ENCODE measurements at regions not wholly inside any gene's neighbourhood (a gene's known extent, or its start where the extent isn't known, plus 50 kb on each side); places are given as distances from the start of the nearest gene placed in this dataset.

DNA sequence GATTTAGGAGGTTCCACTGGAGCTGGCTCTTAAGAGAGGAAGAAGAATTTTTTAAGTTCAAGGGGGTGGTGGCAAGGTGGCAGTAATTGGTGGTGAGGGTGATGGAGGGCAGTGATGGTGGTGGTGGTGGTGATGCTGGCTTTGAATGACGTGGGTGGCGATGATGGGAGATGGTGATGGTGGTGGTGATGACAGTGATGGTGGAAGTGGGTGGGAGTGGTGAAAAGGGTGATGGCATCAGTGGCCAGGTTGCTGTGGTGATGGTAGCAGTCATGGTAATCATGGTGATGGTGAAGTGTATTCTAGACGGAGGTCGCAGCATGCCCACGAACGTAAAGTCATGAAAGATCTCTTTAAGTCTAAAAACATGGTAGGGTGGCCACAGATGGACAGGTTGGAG, 197.3 kb downstream of the PTEN start:
- no peak for DNase-seq (ENCODE audit: low read depth)

DNA sequence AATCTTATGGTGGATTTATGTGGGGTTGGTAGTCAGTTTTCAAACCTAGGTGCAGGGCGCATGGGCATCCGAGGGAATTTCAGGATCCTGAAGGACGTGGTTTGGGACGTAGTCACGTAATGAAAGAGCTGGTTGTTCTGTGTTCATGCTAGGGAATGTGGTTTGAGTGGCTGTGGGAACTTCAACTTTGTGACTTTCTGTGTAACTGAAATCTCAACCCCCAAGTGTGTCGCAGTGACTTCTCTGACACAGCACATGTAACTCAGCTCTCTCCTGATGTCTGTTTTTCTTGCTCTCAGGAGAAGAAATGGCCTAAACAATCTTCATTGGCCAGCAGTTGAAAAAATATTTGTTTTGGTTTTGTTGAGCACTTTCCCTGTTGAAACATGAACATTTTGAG, 199.0 kb downstream of the PTEN start:
- no peak for DNase-seq (ENCODE audit: low read depth)

DNA sequence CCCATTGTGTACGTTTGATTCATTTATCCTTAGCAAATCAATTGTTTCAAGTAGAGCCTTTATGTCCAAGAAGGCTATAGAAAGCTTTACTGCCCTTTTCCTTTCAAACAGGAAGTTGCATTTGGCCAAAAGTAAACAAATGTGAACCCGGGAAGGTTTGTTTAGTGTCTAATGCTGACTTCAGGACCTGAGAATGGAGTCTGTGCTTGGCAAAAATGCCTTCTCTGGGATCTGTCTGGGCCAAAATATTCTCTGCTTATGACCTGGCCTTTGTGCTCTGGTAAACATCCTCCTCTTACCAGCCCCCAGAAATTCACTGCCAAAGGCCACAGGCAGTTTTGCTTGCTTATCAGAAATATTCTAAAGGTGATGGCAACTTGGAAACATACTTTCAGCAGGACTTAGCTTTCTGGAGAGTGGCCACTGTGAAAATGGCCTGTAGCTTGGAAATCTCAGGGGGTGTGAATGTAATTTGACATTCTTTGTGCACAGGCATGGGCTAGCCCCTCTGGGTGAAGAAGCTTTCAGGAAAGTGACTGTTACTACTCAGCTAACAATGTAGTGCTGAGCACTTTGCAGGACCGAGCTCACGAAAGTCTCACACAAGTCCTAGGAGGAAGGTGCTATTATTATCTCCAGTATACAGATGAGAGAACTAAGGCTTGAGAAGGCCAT, 199.5 kb downstream of the PTEN start:
- no peak for DNase-seq (ENCODE audit: low read depth)

DNA sequence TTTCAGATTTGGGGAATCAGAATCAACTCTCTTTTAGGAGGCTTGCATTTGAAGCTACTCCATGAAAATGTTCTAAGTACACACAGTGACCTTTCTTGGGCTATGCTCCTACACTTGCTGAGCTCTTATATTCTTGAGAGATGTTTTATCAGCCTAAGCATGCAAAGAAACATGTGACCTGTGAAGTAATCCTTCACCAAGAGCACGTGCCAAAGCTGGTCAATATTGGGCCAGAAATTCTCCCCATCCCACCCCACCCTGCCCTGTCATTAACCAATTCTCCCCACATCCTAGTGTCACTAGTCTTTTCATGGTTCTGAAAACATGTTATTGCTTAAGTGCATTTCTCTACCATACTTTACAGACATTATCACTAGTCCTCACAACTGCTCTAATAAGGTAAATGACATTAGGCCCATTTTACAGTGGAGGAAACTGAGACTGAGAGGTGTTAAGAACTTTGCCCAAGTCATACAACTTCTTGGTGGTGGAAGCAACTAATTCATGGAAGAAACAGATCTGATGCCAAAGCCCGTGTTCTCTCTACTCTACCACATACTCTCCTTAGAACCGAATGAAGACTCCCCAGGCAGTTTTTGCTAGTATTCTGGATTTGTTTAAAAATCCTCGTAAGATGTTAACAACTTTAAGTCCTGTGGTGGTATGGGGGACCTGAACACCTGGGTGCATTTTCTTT, 200.6 kb downstream of the PTEN start:
- no peak for DNase-seq (ENCODE audit: low read depth)

DNA sequence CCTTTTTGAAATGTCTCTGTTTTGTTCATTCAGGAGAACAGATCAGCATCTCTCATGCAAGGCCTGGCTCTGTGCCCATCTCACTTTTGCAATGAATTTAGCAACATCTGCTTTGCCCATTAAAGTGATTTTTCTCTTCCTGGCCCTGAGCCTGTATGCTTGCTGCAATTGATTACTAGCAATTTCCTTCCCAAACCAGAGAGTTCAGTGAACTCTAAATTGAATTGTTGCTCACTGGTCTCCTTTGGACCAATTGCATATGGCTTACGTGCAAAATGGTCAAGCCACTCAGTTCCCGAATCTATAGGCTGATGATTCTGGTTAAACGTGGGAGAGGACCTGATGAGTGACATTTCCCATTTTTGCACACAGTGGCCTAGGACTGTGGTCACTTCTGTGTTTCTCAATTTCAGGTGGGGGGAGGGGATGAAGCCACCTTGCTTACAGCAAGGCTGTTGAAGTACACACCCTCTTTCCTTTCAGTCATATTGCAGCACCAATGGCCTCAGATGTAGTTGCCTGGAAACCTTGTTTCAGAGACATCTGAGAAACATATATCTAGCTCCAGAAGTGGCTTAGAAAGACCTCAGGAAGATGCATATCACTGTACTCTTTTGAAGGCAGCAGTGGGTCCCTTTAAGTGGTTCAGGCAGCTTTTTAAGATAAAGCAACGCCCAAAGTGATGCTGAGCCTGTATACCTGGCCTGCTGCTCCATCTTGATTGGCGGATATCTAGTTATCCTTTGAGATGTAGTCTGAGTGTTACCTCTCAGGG, 201.4 kb downstream of the PTEN start:
- peak; percentile 40 for DNase-seq (ENCODE audit: low read depth)

DNA sequence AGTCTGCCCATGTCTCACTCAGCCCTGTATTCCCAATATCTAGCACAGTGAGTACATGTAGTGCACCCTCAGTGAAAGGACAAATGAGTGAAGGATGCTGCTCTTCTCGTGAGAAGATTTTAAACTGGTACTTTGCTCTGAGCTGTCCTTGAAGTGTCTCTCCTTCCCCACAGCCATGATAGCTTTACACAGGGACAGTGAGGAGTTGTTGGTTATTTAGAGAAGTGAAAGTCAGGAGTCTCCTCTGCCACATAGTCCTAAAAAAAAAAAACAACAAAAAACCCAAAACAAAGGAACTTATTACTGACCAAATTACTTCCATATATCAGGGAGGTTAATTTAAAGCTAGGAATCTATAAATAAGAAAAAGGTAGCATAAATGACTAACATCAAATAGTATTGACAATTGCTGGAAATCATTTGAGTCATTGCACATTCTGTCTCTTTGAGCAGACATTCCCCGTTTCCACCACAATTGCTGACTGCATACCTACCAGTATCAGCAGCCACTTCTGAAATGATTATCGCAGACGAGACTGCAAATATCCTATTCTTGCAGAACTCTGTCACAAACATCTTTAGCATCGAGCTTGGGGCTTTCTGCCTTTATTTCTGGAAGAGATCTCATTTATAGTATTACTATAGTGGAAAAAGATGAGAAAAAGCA, 202.1 kb downstream of the PTEN start:
- no peak for DNase-seq (ENCODE audit: low read depth)

DNA sequence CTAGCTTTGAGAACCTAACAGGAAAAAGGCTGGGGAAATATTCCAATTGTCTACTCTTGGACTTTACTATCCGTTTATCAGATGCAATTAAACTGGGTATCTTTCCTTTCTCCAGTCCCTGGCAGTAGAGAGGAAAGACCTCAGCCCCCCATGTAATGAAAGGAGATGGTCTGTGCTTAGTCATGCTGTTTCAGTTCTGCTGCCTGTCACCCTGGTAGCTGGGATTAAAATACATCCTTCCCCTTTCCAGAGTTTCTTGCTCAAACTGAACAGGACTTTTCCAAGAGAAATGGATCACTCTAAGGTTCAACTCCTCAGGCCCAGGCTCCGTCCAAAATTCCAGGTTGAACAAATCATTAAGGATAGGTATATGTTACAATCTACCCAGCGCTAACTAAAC, 202.9 kb downstream of the PTEN start:
- no peak for DNase-seq (ENCODE audit: low read depth)

DNA sequence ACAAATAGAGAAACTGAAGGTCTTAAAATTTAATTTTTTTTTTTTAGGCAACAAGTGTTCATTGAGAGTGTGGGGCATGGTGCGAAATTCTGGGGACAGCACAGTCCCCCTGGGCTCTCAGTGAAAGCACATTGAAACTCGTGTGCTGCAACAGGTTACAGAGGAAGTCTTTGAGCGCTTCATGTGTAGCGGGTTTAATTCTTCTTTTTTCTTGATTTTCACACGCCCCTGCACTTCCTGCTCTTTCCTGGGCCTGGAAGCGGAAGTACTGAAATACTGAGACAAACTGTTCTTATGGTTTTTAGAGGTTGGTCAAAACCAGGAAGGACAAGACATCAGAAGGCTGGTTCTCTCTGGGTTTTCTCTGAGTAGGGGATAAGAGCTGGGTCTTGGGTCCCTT, 203.5 kb downstream of the PTEN start:
- no peak for DNase-seq (ENCODE audit: low read depth)

DNA sequence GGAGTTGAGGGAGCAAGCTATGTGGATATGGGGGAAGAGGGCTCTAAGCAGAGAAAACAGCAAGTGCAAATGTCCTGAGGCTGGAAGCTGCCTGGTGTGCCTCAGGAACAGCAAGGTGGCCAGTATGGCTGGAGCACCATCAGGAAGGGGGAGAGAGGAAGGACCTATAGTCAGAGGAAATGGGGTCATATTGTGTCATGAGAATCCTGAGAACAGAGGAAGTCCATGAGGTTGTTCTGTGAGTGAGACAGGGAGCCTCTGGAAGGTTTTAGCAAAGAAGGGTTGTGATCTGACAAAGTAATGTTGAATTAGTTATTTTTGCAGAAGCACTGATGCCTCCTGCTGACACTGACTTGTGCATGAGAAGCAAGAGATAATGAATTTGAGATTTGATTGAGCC, 204.3 kb downstream of the PTEN start:
- no peak for DNase-seq (ENCODE audit: low read depth)

DNA sequence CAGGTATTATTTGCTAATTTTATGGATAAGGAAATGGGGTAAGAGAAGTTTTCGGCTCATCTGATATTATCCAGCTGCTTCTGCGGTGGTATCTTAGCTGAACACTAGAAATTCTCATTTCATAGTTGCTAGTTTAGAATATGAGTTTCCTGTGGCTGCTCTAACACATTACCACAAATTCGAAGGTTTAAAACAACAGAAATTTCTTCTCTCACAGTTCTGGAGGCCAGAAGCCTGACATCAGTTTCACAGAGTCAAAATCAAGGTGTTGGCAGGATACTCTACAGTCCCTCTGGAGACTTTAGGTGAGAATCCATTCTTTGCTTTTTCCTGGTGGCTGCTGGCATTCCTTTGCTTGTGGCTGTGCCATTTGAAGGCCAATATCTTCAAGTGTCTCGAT, 205.9 kb downstream of the PTEN start:
- no peak for DNase-seq (ENCODE audit: low read depth)

DNA sequence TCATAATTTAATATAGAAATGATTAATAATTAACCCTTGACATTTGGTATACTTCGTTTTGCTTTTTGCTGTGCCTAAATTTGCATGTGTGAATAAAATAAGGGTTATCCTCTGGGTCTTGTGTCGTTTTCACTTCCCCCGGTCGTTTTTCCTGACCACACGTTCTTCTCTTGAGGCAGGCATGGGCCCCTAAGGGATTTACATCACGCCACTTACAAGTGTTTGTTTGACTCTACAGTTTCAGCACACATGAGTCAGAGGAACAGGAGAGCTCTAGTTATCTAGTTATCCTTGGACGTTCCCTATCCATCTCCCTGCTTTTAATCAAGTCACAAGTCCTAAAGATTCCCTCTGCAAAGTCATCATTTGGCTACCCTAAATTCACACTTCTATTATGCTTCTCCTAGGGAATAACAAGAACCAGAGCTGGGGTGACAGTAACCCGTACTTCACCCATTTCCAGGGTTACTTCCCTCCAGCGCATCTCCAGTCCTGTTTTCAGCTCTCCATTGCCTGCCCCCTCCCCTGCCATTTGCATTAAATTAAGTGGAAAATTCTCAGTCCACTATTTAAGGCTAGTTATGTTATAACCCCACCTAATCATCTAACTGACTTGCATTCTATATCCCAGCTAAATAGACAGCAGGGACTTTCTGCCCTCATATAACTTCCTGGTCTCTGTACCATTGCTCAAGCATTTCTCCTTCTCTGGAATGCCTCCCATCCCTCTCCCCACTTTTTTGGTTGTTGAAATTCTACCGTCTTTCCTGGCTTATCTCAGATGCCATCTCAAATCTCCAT, 206.9 kb downstream of the PTEN start:
- DNase-seq (ENCODE audit: low read depth): no peak

DNA sequence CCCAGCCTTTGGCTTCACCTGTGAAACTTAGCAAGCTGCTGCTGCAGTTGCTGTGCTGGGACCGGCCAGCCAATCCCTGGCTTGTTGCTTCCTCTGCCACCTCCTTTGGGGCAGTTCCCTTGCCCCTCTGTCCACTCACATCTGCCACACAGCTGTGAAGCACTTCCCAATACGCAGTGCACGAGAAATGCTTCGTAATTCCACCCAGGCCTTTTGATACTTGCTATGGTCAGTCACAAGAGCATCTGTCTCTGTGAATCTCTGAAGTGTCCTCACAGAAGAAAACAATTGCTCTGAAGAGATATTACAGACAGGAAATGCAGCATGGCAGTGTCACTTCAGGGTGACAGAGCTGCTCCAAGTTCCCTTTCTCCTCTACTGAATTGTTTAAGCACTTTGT, 208.5 kb downstream of the PTEN start:
- DNase-seq (ENCODE audit: low read depth): no peak

DNA sequence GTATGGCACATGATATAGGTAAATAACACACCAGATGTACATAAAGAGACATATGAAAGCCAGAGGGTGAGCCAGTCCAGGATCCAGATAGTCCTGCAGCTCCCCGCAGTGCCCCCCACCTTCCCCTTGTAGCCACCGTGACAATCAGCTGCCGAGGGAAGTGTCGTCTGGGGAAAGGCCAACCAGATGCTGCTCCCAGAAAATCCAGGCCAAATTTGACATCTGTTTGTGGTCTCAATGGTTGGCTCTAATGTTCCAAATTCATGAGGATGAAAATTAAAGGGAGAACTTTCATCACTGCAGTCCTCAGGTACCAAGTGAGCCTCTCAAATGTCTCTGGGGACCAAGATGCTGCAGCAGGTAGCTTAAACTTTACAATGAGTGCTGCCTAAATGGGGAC, 210.3 kb downstream of the PTEN start:
- no peak for DNase-seq (ENCODE audit: low read depth)

DNA sequence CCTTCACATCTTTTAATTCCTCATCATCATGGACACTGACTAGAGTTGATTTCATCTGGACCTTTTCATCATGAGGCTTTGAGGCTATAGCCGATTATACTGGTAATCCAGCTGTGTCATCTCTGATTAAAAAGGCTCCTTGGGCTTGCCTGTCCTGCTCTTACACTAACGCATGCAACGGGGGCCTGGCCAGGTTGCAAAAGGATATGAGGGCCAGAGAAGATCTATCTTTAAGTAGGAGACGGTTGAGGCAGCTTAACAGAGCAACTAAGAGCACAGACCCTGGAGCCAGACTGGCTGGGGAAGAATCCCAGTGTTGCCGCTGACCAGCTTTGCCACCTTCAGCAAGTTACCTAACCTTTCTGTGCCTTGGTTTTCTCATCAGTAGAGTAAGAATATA, 211.5 kb downstream of the PTEN start:
- no peak for DNase-seq (ENCODE audit: low read depth)

DNA sequence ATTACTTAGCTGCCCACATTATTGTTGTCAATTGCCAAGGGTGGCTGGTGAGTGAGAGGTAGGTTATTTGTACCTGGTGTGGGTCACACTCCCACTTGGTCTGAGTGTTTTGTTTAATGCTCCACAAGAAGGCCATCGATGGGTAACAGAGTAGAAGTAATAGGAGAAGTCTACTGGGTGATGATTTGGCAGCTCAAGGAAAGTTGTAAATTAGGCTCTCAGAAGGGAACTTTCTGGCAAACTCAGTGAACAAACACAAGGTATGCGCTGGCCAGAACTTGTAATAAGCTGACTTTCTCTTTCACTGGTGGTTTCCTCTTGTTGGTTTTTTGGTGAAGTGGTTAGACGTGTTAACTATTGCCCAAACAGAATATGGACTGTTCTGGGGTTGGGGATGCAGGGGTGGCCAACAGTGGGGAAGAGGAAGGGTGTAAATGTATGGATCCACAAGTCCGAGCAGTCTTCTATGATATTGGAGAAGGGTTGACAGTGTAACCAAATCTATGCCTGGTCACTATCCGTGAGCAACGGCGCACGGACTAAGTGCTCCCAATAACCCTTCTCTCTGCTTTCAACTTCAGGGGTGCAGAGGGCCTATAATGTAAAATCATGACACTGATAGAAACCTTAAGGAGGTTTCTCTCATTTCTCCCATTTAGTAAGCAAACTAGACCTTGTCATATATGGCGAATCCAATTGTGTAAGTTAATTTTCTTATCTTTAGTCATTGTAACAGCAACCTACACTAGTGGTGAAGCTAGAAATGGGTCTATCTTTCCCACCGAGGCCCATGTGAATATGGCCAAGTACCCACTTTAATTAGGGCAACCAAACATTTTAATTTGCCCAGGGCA, 212.8 kb downstream of the PTEN start:
- no peak for DNase-seq (ENCODE audit: low read depth)

DNA sequence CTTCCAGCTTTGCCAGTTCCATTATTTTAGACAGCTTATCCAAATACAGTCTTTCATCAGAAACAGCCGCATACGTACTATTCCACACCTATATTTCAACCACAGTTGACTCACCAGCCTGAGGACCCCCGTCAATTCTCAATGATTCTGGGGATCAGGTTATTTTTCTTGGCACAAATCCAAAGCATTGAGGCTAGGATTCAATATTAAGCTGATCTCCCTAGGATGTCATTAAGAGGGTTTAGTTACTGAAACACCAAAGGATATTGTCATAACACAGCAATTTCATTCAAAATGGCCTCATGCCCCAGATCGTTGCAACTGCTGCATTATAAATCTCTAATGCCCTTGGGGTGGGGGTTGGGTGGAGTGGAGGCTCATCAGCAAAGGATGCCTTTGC, 214.6 kb downstream of the PTEN start:
- no peak for DNase-seq (ENCODE audit: low read depth)

DNA sequence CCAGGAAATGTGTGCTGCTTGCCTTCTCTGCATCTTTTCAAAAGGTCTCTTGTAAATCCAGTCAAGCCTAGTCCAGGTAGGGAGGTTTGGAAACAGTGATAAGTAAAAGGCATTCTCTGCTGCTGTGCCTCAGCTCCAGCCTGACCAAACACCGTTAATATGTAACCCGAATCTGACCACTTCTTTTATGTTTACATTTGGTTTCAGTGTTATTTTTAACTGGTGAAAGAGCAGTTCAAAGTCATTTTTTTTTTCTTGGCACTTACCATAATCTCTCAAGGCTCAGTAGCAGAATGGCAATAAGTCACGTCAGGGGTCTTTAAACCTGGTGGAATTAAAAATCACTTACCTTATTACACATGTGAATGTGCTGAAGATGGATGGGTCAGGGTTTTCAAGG, 216.8 kb downstream of the PTEN start:
- DNase-seq (ENCODE audit: low read depth): no peak

DNA sequence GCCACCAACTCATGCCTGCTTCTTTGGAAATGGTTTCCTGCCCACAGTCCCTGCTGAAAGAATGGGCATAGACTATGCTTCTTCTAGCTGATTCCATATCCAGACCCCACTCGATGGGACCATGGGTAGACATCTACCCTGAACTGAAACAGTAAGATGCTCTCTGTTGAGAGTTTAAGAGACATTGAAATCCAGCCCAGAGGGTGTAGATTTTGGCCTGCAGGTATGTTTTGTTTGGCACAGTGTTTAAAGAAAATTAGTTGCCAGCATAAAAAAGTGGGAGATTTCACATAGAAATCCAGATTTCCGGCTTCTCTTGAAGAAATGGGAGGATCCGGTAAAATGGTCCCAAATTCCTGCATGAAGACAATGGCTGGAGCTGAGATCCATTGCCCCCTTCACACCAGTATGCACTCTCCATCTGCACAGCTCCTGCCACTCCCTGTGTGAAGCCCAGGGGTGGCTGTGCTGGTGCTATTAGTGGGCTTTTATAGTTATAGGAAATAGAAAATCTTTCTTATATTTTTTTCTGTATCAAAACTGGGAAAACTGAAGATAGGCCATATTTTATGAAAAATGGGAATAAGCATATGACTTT, 218.1 kb downstream of the PTEN start:
- no peak for DNase-seq (ENCODE audit: low read depth)

DNA sequence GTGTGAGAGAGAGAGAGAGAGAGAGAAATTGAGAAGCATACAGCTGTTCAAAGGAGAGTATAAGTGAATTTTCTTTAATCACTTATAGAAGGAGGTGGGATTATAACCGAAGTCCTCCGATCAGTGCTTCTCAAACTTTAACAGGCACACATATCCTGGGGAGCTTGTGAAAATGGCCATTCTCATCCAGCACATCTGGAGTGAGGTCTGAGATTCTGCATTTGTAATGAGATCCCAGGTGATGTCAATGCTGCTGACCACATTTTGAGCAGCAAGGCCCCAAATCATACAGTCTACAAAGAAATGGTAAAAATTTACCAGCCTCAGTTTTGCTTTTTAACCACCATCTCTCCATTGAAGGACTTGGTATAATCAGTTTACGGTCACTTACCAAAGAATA, 219.0 kb downstream of the PTEN start:
- DNase-seq (ENCODE audit: low read depth): no peak

DNA sequence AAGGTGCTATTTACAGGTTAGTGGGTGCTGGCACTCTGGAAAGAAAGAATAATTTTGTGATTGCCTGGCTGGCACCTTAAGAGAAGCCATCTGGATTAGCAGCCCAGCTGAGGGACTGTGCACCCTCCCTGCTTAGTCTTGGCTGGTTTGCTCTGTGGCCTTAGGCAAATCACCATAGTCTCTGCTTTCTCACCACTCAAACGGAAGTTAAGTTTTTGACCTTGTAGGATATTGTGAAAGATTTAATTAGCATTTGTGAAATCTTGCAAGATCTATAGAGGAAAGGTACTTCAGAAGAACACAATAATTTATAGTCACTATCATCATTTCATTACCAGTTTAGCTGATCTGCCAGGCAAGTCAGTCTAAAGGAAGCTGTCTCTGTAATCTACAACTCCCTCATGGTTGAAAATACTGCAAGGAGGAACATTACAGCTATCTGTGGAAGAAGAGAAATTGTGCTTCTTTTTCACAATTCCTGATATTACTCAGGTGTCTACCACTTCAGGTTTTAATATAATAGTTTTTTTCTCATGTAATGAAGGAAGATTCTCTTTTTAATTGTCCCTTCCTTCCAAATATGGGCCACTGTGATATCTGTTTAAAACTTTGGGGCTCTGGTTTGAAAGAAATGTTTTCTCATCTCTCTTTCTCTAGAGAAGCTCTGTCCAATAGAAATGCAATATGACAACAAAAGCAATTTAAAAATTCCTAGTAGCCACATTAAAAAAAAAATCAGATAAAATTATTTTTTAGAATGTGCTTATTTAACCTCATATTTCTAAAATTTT, 219.6 kb downstream of the PTEN start:
- DNase-seq (ENCODE audit: low read depth): no peak
